ENCODE measurements at regions not wholly inside any gene's neighbourhood (a gene's known extent, or its start where the extent isn't known, plus 50 kb on each side); places are given as distances from the start of the nearest gene placed in this dataset.

DNA sequence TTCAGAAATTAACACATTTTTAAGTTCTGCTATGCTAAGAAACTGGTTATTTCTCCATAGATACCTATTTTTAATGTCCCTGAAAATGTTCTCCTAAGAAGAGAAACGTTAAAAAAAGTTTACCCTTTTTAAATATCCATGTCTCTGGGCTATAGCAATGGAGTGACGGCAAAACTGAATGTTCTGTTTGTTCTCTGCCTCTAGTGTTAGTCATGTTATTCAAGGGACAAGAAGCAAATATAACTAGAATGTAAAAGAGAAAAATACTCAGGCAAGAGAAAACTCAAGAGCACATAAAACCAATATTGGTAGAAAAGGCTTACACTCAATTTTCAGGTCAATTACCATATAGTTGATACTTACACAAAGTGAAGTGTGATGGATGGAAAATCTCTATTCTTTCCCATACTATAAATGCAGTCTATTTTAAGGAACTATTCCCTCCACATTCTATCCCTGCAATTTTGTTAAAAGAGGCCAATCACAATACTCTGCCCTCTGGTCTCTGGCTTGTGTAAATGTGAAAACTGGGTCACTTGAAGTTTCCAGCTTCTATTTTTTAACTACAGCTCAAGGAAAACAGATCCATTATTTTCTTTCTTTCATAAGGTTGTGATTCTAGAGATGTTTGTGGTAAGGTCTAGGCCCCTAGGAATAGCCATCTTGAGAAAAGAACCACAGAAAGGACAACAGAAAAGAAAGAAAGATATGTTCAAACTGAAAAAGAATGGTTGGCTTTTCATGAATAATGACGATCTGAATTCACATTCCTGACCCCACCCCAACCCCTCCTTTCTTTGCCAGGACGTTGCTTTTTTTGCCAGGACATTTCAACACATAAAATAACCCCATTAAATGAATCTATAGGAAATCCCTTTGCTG lies 200.3 kb upstream of the FAM83B start:
- DNase-seq: peak; percentile 93

DNA sequence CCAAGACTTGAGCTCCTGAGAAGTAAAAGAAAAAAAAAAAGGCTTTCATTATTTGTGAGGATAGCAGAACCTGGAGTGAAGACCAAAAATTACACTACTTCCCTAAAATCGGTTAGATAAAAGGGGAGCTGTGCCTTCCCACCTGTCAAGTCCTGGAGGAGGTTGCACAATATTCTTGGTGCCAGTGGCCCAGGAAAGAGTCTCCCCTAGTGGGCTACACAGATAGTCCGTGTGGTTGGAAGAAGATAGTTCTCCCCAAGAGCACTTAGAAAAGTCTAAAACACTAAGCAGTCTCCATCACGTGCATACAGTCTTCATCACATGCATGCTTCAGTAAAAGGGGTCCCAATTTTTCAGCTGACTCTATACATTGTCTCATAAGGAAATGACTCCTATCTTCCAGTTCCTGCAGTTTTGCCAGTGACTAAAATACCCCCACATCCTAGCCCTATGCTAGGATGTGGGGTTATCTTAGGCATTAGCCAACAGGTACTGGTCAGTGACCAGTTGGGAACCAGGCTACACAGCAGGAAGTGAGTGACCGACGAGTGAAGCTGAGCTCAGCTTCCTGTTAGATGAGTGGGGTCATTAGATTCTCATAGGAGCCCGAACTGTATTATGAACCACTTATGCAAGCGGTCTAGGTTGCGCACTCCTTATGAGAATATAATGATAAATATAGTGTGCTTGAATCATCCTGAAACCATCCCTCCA lies 199.5 kb upstream of the FAM83B start:
- DNase-seq: no peak

DNA sequence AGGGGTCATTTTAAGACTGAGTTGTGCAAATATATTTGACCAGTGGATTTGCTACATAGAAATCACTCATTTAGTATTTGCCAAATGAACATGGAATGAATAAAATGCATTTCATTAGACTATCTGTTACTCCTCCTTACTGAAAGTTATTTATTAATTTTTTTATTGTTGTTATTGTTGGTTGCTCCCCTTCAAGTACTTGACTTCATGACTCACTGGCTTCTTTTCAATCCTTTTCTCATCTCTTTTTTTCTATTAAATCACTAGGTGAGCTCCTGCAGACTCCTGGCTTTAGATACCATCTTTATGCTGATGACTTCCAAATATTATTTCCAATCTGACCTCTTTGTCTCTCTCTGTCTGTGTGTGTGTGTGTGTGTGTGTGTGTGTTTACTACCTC lies 192.2 kb upstream of the FAM83B start:
- DNase-seq: no peak

DNA sequence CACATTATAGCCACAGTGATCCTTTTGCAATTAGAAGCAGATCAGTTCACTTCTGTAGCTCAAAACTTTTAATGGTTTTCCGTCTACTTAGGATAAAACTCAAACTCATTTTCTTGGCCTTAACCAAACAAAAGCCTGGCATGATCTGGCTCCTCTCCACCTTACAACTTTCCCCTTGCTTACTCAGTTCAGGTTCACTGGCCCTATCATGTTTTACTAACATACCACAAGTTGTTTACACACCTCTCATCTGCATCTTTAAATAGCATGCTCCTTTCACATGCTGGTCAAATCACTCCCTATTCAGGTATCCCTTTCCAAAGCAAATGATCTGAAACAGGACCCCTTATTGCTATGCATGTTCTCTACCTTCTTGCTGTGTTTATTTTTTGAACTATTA lies 191.4 kb upstream of the FAM83B start:
- no peak for DNase-seq

DNA sequence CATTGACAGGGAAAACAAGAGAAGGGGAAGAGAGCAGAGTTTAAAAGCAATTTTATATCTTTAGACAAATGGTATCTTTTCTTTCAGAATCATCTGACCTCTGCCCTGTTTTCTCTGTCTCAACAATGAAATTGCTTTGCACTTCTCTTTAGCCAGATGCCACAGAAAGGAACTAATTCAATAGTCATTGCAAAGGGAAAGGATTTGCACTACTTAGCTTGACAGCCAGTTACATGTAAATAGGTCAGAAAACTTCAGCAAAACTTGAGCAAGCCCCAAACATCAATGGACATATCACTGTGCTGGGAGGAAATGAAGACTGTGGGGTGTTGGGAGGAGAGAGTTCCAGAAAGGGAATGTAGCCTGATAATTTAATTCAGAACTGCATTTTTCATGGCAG lies 181.3 kb upstream of the FAM83B start:
- DNase-seq: no peak

DNA sequence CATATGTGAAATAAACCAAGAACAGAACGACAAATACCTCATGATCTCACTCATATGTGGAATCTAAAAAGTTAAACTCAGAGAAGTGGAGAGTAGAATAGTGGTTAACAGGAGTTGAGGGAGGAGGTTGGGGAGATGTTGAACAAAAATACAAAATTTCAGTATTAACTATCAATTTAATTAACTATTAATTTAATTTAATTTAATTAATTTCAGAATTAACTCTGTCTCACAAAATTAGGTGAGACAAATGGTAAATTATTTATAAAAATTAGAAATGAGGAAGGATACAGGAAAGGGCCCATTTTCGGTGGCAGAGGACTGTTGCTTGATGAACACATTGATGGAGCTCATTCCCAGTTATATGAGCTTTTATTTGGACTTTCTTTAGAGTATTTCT lies 166.0 kb upstream of the FAM83B start:
- no peak for DNase-seq

DNA sequence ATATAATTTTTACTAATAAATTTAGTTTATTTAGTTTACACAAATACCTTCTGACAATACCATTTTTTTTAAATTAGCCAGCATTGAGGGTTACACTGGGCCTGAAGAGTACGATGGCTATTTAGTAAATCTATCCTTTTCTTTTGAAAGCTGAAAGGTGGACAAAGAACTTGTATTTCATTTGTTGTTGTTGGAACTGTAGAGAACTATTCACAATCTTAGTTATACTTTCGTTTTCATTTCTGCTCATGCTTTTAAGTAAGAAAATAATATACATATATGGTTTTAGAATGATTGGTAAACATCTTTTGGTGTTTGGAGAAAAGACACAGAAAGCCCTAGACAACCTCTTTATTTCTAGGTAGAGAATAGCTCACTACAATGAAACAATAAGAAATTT lies 165.3 kb upstream of the FAM83B start:
- DNase-seq: no peak

DNA sequence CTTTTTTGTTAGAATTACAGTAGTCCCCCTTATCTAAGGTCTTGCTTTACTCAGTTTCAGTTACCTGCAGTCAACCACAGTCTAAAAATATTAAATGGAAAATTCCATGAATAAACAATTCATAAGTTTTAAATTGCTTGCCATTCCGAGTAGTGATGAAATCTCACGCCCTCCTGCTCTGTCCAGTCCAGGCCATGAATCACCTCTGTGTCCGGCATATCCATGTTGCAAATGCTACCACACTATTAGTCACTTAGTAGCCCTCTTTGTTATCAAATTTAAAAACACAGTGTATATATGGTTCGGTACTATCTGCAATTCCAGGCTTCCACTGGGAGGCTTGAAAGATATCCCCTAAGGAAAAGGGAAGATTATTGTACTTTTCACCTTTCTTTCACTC lies 164.6 kb upstream of the FAM83B start:
- peak; percentile 8 for DNase-seq

DNA sequence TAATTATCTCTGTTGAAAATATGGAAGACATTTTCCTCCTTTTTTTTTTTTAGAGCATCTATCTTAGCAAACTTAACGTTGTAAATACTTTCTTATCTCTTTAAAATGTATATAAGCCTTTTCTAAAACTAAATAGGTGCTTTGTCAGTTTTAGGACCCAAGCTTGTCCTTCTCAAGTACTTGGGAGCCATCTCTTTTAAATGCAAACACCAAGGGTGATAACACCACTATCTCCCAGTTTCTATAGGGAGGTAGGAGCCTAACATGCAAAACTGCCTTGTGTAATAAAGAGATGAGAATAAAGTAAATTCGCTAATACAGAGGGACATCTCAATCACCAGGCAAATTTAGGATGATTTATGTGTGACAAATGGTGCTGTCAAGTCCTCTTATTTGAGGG lies 157.0 kb upstream of the FAM83B start:
- DNase-seq: no peak

DNA sequence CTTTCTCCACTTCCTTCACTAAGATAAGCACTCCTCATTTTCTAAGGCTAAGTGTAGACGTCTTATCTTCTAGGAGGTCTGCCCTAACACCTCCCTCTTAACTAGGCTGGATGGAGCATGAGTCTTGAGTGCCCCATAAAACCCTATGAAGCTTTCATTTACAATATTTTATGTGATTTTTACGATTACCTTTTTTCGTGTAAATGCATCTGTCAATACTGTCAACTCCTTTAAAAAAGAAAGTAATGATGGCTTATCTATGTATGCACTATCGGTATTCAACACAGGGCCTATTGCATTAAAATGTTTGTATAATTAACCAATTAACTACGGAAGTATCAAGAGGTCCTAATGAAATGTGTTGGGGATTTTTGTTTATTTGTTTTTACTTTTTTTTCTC lies 156.0 kb upstream of the FAM83B start:
- no peak for DNase-seq

DNA sequence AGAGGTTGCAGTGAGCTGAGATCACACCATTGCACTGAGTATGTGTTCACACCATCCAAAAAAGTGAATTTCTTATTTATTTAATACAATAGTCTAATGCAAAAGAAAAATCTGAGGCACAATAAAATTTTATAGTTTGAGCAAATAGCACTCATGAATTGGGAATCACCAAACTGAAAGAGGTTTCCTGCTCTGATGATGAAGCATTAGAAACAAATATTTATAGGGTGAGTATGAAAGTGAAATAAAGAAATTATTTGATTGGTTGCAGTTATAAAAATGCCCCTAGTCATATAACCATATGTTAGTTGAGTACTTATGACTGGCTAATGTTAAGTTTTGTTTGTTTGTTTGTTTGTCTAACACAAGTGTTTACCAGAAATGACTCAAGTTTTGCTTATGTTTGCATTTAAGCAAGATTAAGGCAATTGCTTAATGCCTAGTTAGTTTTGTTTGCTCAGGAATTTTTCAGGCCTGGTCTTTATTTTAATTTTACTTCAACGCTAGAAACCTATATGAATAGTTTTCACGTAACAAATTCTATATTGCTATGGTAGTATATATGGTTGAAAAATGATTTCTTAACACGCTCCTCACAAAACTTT lies 151.5 kb upstream of the FAM83B start:
- no peak for DNase-seq

DNA sequence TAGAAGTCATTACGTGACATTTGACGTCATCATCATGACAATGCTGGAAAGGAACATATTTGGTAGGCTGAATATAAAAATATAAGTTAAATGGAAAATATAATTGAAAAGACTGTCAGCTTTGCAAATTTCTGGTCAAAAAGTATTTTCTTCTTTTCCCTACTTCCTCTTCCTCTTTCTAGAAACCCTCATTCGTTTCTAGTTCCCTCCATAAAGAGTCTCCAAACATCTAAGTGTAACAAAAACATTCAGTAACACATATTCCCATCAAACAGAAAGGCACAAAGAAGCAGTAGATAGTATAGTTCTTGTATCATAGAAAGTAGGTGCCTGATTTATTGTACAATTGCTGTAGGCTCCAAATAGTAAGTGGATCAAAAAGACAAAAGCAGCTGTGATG lies 150.8 kb upstream of the FAM83B start:
- DNase-seq: no peak

DNA sequence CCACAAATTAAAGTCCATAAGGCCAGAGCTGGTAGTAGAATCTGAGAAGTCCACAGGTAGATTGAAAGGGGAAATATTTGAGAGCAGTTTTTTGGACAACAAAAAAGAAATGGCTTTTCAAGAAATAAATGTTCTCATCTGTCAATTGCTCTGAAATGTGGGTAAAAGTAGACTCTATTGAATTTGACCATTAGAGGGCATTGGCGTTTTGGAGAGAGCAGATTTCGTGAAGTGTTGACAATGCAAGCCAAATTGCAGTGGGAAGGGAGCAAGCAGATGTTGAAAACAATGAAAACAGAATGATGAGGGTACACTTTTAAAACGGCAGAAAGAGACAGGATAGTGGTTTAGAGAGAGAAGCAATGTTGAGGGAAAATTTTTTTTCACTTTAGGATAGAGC lies 149.1 kb upstream of the FAM83B start:
- DNase-seq: peak; percentile 11

DNA sequence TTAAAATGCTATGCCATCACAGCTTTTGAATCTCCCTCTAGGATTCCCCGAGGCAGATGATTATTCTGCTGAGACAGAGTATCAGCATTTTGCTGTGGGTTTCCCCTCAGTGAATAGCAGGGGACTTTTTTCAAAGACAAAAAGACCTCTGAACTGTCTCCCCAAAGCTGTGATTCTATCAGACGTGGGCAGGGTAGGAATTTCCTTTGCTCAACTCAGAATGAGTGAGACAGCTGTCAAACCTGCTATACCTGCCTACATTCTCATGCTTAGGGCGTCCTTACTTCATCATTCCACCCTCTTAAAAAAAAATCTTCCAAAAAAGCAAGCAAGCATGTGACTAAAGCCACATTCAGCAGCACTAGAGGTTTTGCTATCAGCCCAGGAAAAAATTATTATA lies 147.6 kb upstream of the FAM83B start:
- DNase-seq: no peak

DNA sequence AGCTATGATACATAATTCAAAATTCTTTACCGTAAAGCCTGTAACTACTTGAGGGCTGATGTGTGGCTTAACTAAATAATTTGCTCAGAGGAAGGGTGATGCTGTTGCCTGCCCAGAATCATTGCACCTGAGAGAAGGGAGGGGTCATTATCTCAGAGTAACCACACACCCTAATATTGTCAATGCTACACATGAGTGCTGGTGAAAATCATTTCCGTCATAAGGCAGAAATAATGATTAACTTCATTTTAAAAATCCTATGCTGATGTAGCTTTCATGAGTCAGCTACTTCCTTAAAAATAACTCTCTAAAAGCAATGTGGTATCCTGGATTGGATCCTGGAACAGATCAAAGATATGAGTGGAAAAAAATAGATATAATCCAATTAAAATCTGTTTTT lies 146.4 kb upstream of the FAM83B start:
- no peak for DNase-seq

DNA sequence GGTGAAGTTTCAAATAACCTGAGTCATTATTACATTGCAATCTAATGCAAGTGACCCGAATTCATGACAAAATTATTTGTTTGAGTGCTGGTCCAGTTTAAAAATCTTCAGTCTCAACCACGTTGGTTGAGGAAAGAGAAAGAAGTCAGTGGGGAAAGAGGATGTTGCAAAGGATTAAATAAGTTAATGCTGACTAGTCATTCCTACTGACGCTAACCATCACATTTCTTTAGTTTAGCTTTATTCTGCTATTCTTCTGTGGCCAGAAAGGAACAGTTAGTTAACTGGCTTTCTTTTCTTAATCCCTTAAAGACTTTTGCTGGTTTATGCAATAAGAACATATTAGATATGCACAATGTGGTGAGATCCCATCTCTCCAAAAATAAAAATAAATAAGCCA lies 143.8 kb upstream of the FAM83B start:
- no peak for DNase-seq

DNA sequence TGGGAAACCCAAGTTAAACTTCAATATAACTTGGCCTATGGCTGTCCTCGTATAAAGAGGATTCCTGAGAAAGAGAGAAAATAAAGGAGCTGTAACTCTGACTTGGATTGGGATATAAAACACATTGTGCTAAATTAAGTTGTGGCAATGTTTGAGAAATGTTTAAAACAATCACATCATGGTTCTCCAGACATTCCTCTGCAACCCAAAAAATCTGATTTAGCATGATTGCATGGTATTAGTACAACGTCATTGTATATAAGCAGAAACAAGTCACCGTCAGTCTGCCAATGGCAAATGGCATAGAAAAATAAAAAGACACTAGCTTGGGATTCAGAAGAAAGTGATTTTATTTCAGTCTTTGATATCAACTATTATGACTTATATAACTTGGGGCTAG lies 140.2 kb upstream of the FAM83B start:
- DNase-seq: peak; percentile 44

DNA sequence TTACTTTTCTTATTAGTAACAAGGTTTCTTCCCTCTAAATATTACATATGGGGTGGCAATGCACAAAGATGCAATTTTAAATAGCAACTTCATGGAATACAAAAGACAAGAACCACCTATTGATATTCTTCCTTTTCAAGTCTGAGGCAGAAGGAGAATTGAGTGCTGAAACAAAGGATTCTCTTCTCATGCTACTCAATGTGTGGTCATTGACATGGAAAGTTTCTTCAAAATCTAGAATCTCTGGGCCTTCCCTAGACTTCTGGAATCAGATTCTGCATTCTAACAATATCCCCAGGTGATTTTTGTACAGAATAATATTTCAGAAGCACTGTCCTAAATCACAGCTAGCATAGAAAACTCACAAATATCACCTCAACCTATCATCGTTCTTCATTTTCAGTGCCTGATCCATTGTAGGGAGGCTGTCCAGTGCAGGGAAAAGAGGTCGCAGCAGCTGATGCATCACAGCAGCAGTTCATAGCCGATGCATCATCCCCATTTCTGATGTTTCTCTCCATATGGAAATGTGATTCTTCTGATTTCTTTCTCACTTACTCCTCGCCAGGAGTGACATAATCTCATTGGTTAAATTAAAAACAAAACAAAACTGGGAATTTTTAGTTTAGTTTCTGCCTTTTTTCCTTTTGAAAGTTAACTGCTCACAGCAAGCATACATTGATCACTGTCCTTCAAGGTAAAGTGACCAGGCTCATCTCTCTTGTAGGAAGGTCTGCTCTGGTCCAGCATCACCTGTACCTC lies 139.5 kb upstream of the FAM83B start:
- DNase-seq: no peak

DNA sequence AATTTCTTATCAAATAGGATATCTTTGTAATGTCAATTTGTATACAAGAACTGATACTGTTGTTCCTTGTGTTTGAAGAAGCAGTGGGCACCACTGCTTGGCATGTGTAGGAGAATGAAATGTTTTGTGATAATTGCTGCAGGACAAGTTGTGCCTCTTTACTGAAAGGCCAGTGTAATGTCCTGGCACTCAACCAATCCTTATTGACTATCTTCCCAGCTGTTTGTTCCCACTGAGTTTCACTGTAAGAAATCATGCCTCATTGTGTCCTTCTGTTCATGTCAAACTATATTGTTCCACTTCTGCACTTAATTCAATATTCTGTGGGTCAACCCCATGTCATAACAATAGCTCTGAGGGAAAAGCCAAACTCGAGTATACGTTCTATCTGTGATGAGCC lies 136.1 kb upstream of the FAM83B start:
- no peak for DNase-seq

DNA sequence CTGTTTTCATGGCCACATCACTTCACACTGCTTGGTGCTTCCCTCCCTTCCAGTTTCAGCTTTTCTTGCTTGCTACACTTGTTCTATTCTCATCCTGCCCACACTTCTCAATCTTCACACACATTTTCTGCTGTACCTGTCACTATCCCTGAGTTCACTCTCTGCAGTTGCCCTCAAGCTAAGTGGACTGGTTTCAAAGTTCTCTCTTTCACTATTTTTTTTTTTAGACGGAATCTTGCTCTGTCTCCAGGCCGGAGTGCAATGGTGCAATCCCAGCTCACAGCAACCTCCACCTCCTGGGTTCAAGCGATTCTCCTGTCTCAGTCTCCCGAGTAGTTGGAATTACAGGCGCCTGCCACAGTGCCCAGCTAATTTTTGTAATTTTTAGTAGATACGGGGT lies 130.6 kb upstream of the FAM83B start:
- no peak for DNase-seq

DNA sequence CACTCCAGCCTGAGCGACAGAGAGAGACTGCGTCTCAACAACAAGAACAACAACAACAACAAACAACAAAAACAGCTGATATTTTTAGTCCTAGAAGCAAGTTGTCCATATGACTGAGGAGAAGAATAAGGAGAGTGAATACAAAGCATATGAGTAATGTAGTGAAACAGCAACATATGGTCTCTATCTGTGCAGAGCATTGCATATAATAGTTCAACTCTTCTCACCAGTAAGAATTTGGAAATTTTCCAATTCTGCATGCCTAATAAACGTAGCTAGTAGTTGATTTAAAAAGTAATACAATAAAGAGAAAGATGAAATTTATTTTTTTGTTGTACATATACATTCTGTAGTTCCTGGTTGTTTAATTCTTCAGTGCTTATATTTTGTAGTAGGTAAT lies 129.7 kb upstream of the FAM83B start:
- DNase-seq: no peak

DNA sequence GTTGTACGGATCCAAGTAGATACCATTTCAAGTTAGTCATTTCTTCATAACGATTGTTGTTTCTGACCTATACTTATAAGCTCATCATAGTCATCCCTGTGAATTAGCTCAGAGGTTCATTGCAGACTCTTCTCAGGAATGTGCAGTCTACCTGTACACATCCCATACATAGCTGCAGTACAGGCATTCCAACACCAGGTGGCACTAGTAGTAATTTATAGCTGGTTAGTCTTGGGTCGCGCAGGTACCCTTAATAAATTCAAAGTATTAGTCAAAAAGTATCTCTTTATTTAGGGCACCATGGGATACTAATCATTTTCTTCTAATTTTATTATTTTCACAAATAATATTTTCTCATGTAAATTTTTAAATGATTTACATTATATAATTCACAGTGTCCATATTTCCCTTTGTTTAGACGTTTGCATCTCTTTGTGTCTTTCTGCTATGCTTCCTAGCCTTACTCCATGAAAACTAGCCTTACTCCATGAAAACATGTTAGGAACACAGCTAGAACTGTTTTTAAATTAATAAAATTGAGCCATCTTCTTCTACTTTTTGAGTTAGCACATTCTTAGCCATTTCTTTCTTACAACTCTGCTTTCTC lies 128.6 kb upstream of the FAM83B start:
- peak; percentile 44 for DNase-seq

Measured in fibroblast of skin of back (primary cell).